ENCODE measurements at regions not wholly inside any gene's neighbourhood (a gene's known extent, or its start where the extent isn't known, plus 50 kb on each side); places are given as distances from the start of the nearest gene placed in this dataset.

- TF ChIP-seq, protein P1, sequence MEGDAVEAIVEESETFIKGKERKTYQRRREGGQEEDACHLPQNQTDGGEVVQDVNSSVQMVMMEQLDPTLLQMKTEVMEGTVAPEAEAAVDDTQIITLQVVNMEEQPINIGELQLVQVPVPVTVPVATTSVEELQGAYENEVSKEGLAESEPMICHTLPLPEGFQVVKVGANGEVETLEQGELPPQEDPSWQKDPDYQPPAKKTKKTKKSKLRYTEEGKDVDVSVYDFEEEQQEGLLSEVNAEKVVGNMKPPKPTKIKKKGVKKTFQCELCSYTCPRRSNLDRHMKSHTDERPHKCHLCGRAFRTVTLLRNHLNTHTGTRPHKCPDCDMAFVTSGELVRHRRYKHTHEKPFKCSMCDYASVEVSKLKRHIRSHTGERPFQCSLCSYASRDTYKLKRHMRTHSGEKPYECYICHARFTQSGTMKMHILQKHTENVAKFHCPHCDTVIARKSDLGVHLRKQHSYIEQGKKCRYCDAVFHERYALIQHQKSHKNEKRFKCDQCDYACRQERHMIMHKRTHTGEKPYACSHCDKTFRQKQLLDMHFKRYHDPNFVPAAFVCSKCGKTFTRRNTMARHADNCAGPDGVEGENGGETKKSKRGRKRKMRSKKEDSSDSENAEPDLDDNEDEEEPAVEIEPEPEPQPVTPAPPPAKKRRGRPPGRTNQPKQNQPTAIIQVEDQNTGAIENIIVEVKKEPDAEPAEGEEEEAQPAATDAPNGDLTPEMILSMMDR (IDR thresholded peaks at IDR 0.05) = no peak
- TF ChIP-seq POLR2A (IDR thresholded peaks at IDR 0.05) (no peak), EP300 (IDR thresholded peaks at IDR 0.05) (no peak)
Measured at GRCh38 chr13:58843071-58843470, 1211.5 kb downstream of the PCDH17 start.
